Inferior parietal cortex (tissue), 1 donor: ENCODE measurements at regions not wholly inside any gene's neighbourhood (a gene's known extent, or its start where the extent isn't known, plus 50 kb on each side); places are given as distances from the start of the nearest gene placed in this dataset.

Experiments used
- DNase-seq: peaks from one replicate; pipeline ENCODE4 v3.0.0-alpha.2; 2016; ENCODE audit errors: extremely low spot score

DNA sequence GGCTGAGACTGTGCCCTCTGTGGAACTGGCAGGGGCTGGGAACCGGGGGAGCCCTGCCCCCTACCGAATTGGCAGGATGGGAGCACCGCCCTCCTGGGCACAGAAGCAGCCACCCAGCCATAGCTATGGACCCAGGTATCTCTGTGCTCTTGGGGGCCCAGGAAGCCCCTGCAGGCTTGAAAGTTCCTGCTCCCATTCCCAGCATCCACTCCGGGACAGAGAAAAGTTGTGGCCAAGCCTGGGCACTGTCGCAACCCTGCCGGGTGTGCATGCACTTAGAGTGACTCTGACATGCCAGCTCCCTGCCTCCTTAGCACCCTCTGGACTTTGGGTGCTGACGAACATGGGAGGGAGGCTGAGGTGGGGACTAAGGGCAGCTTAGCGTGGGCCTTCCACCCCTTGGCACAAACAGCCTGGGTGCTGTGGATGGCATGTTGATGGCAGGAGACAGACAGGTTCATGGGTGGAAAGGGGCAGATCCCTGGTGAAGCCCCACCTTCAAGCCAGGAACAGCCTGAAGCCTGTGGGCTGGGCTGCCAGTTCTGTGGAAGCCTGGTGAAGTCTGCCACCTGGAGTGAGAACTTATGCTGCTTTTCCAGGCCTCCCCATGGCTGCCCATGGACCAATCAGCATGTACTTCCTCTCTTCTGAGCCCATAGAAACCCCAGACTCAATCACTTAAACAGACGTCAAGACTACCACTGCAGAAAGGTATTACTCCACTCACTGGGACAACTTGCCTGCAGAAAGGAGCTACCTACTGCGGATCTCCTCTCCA lies 279.0 kb downstream of the ATXN7L3B start:
- DNase-seq = no peak

DNA sequence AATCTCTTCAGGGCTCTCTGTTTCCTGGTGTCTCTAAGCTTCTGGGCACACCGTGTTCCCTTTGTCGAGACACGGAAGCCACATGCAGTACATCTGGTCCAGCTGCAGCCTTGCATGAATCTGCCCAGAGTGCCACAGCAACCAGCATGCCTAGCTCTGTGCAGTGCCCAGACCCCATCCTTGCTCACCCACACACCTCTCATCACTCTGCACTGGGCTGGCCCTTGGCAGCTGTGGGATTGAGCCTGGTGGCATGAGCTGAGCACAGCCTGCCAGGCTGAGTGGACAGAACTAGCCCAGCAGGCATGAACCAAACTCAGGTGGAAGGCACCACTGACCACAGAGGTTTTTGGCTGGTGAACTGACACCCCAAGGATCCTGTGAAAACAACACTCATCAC lies 279.9 kb downstream of the ATXN7L3B start:
- no peak for DNase-seq

DNA sequence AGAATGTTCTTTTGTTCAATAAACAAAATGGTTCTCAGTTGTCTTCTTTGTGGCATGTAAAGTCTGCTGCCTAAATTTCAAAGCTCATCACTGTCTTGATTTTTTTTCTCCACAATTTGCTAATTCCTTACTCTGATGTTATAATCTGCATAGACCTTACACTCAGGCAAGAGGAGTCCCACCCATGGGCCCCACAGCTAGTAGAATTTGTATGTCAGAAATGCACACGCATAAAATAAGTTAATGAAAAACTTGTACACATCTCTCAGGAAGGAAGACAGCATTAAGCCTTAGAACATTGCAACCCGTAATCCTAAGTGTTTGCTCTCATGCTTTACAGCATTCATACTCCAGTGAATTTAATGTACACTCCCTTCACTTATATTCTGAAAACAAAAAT lies 280.8 kb downstream of the ATXN7L3B start:
- no peak for DNase-seq

DNA sequence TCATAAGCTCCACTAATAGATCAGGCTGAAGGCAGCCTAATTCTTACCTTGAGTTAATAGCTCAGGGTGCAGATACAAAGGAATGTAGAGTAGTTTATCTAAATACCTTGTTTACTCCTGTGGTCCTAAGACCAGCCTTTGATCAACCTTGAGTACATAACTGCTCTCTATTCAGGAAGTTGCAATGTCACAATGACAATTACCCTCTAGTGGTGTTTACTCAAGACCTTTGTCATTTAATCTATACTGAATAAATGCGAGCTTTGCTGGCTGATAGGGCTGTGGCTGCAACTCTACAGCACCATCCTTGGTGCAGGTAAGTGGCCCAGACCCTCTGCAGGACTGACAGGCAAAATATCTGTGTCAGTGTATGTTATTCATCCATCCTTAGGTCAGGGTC lies 282.7 kb downstream of the ATXN7L3B start:
- DNase-seq = no peak

DNA sequence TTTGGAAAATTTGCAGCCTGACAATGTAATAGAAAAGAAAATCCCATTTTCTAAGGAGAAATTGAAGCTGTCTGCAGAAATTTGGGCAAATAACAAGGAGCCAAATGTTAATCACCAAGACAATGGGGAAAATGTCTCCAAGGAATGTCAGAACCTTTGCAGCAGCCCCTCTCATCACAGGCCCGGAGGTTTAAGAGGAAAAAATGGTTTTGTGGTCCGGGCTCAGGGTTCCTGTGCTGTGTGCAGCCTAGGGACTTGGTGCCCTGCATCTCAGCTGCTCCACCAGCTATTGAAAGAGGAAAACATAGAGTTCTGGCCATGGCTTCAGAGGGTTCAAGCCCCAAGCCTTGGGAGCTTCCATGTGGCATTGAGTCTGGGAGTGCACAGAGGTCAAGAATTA lies 298.9 kb downstream of the ATXN7L3B start:
- DNase-seq = no peak

DNA sequence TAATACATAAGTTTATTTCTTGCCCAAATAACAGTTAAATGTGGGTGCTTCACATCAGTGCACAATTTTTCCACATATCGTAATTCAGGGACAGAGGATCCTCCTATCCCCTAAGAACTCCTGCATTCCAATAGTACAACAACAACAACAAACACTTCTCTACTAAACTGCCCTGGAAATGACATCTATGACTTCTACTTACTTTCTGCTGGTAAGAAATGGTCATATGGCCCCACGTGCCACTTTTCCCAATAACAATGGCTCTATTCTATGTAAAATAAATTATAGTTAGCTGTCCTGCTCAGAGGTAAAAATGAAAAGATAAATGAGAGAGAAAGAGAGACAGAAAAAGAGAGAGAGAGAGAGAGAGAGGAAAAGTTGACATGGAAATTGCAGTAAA lies 308.5 kb downstream of the ATXN7L3B start:
- DNase-seq = no peak

DNA sequence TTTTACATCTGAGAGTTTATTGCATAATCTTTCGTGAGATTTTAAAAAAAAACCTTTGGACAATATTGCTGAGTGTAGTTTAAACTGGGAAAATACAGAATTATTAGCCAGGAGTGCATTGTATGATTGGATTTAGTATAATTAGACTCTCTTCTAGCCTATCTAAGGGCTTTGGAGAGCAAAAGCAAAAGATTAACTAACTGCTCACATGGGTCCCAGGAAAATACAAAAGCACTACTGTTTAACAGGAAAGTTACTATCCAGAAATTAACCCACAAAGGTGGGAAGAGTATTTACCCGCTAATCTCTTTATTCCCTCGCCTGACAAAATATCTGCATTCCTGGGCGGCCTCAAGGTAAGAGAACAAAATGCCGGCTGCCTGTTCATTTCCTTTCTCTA lies 309.5 kb downstream of the ATXN7L3B start:
- DNase-seq = no peak

DNA sequence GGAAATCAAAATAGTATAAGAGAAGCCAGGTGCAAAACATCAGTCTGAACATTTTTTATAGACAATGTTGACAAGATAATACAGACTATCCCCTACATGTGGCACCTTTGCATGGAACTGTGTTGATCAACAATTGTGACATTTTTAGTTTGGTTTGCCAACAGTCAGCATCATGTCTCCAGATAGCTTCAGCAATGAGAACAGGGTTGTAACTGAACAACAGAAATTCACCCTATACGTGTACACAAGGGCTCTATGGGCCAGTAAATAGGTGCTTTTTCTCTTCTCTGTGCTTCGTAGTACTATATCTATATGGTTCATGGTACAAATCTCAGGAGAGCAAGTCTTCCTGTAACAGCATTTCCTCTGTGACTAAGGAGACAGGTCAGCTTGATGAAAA lies 310.4 kb downstream of the ATXN7L3B start:
- no peak for DNase-seq

DNA sequence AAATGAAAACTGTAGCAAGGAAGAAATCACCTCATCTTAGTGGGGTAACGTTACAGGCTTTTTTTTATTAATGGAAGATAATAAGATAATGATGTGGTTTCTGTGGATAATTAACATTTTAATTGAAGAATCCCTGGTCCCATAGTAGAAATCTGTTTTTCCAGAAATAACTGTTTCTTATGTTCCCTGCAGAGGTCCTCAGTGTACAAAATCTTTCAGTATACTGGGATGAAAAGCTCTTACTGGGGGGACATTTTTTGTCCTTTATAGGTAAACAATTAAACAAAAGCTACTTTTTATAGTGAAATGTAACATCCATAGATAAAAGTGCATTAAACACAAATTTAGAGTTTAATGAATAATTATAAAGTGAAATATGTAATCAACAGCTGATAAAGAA lies 312.2 kb downstream of the ATXN7L3B start:
- no peak for DNase-seq

DNA sequence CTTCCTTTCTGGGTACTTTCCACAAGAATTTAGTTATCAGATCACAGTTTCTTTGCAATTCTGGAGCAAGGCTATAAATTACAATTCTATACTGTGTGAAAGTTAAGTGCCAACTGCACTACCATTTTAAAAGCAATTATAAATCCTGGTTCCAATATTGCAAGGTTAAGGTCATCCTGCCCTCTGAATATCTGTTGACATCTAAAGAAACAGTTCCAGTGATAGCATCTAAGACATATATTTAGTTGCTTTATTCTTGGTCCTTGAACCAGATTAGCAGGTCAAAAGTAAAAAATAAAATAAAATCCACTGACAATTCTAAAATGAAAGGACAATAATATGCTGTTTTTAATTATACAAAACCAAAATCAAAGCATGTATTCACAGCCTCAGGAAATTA lies 334.2 kb downstream of the ATXN7L3B start:
- DNase-seq = no peak

DNA sequence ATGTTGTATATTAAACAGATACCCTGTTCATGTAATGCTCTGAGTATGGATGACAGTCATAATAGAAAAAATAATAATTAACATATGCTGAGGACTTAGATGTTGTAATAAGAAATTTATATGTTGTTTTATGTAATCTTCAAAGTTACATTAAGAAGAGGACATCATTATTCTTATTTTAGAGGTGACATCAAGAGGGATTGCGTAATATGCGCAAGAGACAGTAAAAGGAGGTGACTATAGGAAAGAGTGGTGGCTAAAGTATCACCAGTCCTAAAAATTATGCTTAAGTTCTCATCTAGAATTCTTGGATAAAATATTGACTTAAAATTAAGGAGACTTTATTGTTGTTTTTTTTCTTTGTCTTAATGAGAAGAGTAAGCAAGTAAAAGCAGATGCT lies 323.9 kb downstream of the KCNC2 start:
- DNase-seq = no peak

DNA sequence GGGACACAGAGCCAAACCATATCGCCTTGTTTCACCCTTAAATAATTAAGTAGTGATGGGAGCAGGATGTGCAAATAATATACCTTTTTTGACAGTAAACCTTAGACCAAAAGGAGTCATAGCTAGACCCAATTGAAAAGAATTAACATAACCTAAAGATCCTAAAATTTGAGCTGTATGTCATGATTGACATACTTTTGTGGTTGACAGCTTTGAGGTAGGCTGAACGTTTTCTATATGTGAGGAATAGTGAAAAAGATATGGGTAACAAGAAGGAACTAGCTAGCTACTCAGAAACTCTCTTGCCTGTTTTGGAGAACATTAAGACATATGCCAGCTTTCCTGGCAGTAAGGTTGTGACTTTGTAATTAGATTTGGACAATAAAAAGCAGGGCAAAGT lies 320.6 kb downstream of the KCNC2 start:
- no peak for DNase-seq

DNA sequence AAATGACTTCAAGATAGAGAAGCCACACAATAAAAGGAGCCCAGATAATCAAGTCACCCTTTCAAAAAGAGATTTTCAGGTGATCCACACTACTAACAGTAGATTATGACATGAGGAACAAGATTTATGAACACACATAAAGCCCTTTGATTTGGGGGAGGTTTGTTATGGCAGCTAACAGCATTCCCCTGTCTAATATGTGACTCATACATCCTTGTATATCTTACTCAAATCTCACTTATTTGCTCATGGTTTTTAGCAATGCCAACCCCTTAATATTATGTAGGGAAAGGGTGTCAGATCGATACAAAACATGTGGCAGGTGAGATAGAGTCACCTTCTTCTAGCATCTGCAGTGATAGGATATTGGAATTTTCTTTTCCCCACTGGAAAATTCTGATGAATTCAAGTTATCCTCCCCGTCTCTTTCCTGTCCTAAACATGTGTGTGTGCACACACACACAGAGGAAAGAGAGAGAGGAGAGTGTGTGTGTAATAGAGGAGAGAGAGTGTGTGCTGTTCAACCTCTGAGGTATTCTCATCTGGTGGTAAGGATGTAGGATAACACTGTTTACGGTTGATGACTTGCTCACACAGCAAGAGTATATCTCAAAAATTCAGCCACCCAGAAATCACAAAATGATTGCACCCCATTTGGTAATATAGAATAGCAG lies 319.9 kb downstream of the KCNC2 start:
- DNase-seq = no peak

DNA sequence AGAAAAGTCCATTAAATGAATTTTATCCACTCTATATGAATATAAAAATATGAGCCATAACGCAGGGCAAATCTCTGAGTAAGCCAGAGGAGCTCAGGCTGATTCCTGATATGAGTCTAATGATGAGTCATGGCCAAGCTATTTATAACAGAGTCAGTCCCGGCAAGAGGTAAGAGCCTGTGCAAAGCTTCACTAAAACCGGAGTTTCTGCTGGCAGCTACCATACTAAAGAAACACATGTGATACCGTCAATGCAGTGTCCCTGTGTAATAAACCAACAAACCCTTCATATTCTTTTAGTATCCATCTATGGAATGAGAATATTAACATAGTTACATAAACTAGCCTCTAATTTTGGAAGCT lies 319.4 kb downstream of the KCNC2 start:
- DNase-seq = peak; percentile 49

DNA sequence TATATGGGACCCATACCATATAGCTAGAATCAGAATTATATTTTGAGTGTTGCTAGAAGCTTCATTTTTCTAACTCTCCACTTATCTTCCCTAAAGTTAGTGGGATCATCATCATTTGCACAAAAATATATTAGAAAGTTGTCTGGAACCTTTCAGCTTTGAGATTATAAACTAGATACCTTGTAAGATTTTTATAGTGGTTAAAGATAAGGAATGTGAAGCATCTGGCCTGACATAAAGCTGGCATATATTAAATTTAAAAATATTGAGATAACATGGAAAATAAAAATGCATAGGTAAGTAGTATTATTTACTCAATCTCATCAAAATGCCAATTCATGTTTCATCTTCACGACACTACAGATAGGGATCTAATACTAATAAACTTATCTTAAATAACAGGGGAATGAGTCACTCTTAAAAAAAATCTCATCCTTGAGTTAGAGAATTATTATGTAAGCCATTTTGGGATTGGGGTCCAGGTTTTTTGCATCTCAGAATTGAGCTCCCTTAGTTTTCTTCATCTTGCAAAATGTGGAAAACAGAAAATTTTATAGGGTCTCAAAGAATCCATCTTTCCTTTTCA lies 318.5 kb downstream of the KCNC2 start:
- no peak for DNase-seq

DNA sequence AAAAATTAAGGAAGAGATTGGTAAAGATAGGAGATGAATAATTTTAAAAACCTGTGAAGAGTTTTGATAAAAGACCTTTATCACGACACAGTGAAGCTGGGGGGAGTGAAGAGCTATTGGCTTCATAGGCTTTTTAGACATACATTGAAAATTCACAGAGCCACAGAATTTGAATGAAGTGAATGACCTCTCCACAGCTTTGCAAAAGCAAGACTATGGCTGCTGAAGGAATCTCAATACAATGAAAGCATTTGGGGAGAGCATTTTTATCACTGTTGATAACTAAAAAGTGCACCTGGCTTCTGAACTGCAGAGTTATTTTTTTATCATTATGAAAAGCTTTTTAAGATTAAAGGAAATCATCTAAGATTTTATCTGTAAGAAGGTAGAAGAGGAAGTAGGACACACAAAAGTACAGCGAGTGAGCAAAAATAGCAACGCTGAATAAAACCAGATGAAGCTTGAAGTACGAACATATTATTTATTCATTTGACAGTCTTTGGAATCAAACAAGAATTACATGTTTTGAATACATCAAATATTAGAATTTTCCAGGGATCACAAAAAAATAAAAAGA lies 317.5 kb downstream of the KCNC2 start:
- no peak for DNase-seq

DNA sequence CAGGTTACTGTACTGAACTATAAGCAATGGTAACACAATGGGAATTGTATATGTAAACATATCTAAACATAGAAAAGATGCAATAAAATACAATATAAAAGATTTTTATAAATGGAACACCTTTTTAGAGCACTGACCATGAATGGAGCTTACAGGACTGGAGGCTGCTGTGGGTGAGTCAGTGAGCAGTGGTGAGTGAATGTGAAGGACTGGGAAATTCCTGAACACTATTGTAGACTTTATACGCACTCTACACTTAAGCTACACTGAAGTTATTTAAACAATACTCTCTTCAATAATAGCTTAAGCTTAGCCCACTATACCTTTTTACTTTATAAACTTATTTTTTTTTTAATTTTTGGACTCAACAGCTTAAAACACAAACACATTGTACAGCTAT lies 313.5 kb downstream of the KCNC2 start:
- no peak for DNase-seq

DNA sequence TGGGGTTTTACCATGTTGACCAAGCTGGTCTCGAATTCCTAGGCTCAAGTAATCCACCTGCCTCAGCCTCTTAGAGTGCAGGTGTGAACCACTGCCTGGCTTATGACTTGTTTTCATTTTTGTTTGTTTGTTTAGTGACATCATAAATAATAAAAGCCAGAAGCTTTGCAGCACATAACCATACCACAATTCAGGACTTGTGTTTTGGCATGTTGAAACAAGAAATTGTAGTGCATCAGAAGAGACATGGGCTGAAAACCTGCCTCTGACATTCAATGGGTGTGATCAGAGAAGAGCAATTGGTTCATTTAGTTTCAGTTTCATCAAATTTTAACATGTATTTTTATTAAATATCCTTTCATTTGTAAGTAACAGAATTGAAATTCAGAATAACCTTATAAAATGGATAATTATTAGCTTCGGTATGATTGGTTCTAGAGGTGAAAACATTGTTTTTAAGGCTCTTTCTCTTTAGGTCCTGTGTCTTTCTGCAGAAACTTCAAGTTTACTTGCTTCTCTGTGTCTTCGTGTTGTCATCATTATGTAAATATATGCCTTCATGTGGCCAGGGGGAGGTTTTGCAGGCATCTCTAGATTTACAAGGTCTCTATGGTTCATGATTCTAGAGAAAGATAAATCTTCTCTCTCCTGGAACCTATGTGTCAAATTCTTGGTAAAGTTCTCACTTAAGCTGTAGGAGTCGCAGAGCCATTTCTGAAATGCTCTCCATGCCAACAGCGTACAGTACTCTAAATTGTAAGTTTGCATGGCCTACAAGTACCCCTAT lies 312.0 kb downstream of the KCNC2 start:
- no peak for DNase-seq

DNA sequence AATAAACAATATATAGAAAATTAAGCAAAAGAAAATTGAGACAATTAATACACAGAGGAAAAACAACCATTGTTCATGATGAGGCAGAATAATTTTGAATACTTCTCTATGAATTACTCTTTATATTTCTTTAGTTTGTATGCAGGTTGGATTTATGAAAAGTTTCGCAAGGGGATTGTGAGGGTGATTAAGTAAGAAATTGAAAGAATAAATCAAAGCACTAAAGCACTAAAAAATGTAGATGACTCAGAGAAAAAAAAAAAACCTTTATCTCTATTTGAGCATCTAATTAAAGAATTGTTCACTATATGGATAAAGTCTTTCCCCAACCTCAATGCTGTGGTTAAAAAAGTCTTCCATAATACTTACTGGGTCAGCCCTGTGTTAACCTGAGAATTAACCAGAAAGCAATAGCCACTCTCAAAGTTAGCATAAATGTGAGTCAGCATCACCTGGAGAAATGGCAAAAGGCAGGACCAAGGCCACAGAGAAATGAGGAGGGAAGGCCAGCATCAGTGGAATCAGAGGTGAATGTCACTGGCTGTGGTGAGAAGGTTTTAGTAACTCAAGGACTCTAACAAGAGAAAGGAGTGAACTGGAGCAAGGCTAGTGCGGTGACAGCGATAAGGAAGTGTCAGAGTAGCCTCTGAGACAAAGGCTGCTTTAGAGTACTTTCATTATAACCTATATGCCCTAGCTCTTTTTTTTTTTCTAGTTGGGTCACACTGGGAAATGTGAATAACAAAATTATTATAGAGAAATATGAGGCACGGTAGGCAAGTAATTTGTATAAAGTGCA lies 310.4 kb downstream of the KCNC2 start:
- no peak for DNase-seq

DNA sequence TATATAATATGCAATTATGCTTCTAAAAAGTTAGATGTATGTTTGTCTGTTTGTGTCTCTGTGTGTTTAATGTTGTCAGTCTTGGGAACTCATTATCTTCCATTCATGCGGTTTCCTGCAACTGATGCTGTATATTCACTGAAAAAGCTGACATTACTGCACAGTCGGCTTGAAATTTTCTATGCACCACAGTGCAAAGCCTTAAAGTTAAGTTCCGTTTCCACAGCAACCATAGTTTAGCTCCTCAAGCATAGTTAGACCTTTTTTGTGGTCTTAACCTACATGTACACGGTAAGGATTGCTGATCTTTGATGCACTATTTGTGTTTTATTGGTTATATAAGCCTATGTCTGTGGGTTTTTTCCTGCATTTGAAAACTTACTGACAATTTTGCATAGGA lies 309.4 kb downstream of the KCNC2 start:
- no peak for DNase-seq

DNA sequence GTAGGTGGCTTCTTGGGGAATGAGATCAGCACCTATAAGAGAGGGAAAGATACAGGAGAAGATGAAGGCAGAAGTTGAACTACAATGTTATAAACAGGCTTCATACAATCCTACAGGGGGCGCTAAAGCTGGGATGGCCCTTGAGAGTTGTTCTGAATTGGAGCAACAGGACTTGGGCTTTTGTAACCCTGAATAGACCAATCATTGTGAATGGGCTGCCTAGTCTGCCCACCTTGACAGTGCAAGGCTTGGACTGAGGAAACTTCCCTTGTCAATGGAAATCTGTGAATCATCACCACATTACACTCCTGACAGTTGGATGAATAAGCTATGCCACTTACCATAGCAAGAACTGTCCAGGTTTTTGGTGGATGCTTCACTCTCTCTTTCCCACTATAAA lies 306.1 kb downstream of the KCNC2 start:
- DNase-seq = no peak
